ENCODE measurements at regions not wholly inside any gene's neighbourhood (a gene's known extent, or its start where the extent isn't known, plus 50 kb on each side); places are given as distances from the start of the nearest gene placed in this dataset.

- DNase-seq (ENCODE audit: low spot score in 2 of 2): peak in 1 of 2 donors; percentile 85
- H3K4me3 ChIP-seq: no peak overlapping the region
These were observed 50.4 kb upstream of the CIBAR2 start for GRCh38 chr16:85162478-85163277.

GRCh38 chr16:85163278-85164112, 51.2 kb upstream of the CIBAR2 start:
- Histone ChIP-seq H3K36me3 (no peaks in the 10 kb centered on the region), H3K27me3 (no peaks in the 10 kb centered on the region), H3K4me3 (no peak overlapping the region), H3K27ac (no peak overlapping the region), H3K9me3 (no peaks in the 10 kb centered on the region), H3K4me1 (peaks cover 78% of the 10 kb centered on the region)
- 90% methylated on average over 7 of the region's 22 CpGs for WGBS
- TF ChIP-seq POLR2A (IDR thresholded peaks at IDR 0.05) (no peak), POLR2AphosphoS5 (IDR thresholded peaks at IDR 0.05) (no peak), CTCF (IDR thresholded peaks at IDR 0.05) (no peak), EP300 (IDR thresholded peaks at IDR 0.05) (no peak)
- DNase-seq (ENCODE audit: low spot score in 2 of 2): no peak

More at GRCh38 chr16:85162478-85163277, 50.4 kb upstream of the CIBAR2 start:
- no peak for TF ChIP-seq POLR2A (IDR thresholded peaks at IDR 0.05)
- TF ChIP-seq CTCF (IDR thresholded peaks at IDR 0.05): no peak
- no peak for TF ChIP-seq POLR2AphosphoS5 (IDR thresholded peaks at IDR 0.05)
- TF ChIP-seq EP300 (IDR thresholded peaks at IDR 0.05): no peak
- 50% methylated on average over 24 of the region's 36 CpGs for WGBS
- Histone ChIP-seq H3K9me3 (no peaks in the 10 kb centered on the region), H3K27me3 (no peaks in the 10 kb centered on the region), H3K27ac (no peak overlapping the region), H3K4me1 (peaks cover 72% of the 10 kb centered on the region), H3K36me3 (no peaks in the 10 kb centered on the region)

- no peaks in the 10 kb centered on the region for H3K27me3 ChIP-seq
- DNase-seq (ENCODE audit: low spot score in 2 of 2): no peak
- peaks cover 83% of the 10 kb centered on the region for H3K4me1 ChIP-seq
- H3K9me3 ChIP-seq: no peaks in the 10 kb centered on the region
- no peak for TF ChIP-seq POLR2A (IDR thresholded peaks at IDR 0.05)
- no peak for TF ChIP-seq CTCF (IDR thresholded peaks at IDR 0.05)
- TF ChIP-seq EP300 (IDR thresholded peaks at IDR 0.05): no peak
- no peak for TF ChIP-seq POLR2AphosphoS5 (IDR thresholded peaks at IDR 0.05)
- WGBS: 75% methylated on average over 3 of the region's 3 CpGs
- no peak overlapping the region for H3K4me3 ChIP-seq
- H3K27ac ChIP-seq: no peak overlapping the region
- H3K36me3 ChIP-seq: no peaks in the 10 kb centered on the region
These were observed 52.2 kb upstream of the CIBAR2 start for GRCh38 chr16:85164431-85164830.

GRCh38 chr16:85164838-85165516, 52.7 kb upstream of the CIBAR2 start:
- H3K4me1 ChIP-seq: peaks cover 85% of the 10 kb centered on the region
- H3K27ac ChIP-seq: no peak overlapping the region
- H3K27me3 ChIP-seq: peaks cover 5% of the 10 kb centered on the region
- no peaks in the 10 kb centered on the region for H3K36me3 ChIP-seq
- no peak for TF ChIP-seq POLR2AphosphoS5 (IDR thresholded peaks at IDR 0.05)
- TF ChIP-seq CTCF (IDR thresholded peaks at IDR 0.05): no peak
- no peak for TF ChIP-seq POLR2A (IDR thresholded peaks at IDR 0.05)
- TF ChIP-seq EP300 (IDR thresholded peaks at IDR 0.05): no peak
- no peak for DNase-seq (ENCODE audit: low spot score in 2 of 2)
- H3K4me3 ChIP-seq: no peak overlapping the region
- 53% methylated on average over 12 of the region's 12 CpGs for WGBS
- no peaks in the 10 kb centered on the region for H3K9me3 ChIP-seq
